ENCODE measurements at regions not wholly inside any gene's neighbourhood (a gene's known extent, or its start where the extent isn't known, plus 50 kb on each side); places are given as distances from the start of the nearest gene placed in this dataset.
"Not testable (repeated sequence)": the region's sequence is repeated elsewhere in the genome, so short reads cannot be mapped to it uniquely, and the experiment has no call there.

DNA sequence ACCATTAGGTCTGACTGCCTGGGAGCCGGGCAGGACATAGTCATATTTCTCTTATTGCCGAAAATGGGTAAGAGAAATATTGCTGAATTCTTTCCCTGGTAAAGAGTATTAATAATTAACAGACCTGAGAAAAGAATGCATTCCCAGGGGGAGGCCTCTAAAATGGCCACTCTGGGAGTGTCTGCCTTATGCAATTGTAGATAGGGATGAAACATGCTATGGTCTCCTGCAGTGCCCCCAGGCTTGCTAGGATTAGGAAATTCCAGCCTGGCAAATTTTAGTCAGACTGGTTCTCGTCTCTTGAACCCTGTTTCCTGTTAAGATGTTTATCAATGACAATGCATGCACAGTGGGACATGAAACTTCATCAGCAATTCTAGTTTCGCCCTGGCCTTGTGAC, 975.7 kb downstream of the TBC1D32 start:
- TF ChIP-seq ZNF302 (tag by site-specific recombination; IDR thresholded peaks at IDR 0.05; ENCODE audit: low read depth); ZNF530 (tag by site-specific recombination; IDR thresholded peaks at IDR 0.05; ENCODE audit: low read depth); ZNF274 (IDR thresholded peaks at IDR 0.05; ENCODE audit: low read length); ZNF274 (tag by site-specific recombination; IDR thresholded peaks at IDR 0.05; ENCODE audit: borderline replicate concordance); ZNF777 (tag by site-specific recombination; IDR thresholded peaks at IDR 0.05; ENCODE audit: borderline replicate concordance); ZBTB7A (tag by site-specific recombination; IDR thresholded peaks at IDR 0.05; ENCODE audit: low read depth); ZSCAN23 (tag by site-specific recombination; IDR thresholded peaks at IDR 0.05); BCL11B (tag by site-specific recombination; IDR thresholded peaks at IDR 0.05; ENCODE audit: low read depth): not testable (repeated sequence)
- TF ChIP-seq, protein P1, sequence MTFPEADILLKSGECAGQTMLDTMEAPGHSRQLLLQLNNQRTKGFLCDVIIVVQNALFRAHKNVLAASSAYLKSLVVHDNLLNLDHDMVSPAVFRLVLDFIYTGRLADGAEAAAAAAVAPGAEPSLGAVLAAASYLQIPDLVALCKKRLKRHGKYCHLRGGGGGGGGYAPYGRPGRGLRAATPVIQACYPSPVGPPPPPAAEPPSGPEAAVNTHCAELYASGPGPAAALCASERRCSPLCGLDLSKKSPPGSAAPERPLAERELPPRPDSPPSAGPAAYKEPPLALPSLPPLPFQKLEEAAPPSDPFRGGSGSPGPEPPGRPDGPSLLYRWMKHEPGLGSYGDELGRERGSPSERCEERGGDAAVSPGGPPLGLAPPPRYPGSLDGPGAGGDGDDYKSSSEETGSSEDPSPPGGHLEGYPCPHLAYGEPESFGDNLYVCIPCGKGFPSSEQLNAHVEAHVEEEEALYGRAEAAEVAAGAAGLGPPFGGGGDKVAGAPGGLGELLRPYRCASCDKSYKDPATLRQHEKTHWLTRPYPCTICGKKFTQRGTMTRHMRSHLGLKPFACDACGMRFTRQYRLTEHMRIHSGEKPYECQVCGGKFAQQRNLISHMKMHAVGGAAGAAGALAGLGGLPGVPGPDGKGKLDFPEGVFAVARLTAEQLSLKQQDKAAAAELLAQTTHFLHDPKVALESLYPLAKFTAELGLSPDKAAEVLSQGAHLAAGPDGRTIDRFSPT (tag by site-specific recombination; IDR thresholded peaks at IDR 0.05) = not testable (repeated sequence)
- TF ChIP-seq, protein P2, sequence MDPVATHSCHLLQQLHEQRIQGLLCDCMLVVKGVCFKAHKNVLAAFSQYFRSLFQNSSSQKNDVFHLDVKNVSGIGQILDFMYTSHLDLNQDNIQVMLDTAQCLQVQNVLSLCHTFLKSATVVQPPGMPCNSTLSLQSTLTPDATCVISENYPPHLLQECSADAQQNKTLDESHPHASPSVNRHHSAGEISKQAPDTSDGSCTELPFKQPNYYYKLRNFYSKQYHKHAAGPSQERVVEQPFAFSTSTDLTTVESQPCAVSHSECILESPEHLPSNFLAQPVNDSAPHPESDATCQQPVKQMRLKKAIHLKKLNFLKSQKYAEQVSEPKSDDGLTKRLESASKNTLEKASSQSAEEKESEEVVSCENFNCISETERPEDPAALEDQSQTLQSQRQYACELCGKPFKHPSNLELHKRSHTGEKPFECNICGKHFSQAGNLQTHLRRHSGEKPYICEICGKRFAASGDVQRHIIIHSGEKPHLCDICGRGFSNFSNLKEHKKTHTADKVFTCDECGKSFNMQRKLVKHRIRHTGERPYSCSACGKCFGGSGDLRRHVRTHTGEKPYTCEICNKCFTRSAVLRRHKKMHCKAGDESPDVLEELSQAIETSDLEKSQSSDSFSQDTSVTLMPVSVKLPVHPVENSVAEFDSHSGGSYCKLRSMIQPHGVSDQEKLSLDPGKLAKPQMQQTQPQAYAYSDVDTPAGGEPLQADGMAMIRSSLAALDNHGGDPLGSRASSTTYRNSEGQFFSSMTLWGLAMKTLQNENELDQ (tag by site-specific recombination; IDR thresholded peaks at IDR 0.05; ENCODE audit: low read depth) = not testable (repeated sequence)
- TF ChIP-seq, protein P3, sequence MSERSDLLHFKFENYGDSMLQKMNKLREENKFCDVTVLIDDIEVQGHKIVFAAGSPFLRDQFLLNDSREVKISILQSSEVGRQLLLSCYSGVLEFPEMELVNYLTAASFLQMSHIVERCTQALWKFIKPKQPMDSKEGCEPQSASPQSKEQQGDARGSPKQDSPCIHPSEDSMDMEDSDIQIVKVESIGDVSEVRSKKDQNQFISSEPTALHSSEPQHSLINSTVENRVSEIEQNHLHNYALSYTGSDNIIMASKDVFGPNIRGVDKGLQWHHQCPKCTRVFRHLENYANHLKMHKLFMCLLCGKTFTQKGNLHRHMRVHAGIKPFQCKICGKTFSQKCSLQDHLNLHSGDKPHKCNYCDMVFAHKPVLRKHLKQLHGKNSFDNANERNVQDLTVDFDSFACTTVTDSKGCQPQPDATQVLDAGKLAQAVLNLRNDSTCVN (tag by site-specific recombination; optimal IDR thresholded peaks at IDR 0.05) = not testable (repeated sequence)
- TF ChIP-seq, protein P4, sequence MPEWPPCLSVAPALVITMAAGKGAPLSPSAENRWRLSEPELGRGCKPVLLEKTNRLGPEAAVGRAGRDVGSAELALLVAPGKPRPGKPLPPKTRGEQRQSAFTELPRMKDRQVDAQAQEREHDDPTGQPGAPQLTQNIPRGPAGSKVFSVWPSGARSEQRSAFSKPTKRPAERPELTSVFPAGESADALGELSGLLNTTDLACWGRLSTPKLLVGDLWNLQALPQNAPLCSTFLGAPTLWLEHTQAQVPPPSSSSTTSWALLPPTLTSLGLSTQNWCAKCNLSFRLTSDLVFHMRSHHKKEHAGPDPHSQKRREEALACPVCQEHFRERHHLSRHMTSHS (tag by site-specific recombination; IDR thresholded peaks at IDR 0.05) = not testable (repeated sequence)

All from HEK293 (cell line).